ENCODE measurements at regions not wholly inside any gene's neighbourhood (a gene's known extent, or its start where the extent isn't known, plus 50 kb on each side); places are given as distances from the start of the nearest gene placed in this dataset.

DNA sequence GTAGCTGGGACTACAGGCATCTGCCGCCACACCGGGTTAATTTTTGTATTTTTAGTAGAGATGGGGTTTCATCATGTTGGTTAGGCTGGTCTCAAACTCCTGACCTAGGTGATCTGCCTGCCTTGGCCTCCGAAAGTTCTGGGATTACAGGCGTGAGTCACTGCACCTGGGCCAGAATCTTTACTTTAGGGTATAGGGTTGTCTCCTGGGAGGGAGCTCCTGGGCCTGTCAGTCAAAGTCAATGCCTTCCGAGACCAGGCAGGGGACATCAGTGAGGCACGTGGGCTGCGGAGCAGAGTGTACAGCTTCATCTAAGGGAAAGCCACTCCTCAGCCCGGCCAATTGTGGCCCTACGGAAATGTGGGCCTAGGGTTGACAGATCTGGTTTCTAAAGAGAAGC lies 108.6 kb downstream of the FGF18 start:
- TF ChIP-seq, protein P1, sequence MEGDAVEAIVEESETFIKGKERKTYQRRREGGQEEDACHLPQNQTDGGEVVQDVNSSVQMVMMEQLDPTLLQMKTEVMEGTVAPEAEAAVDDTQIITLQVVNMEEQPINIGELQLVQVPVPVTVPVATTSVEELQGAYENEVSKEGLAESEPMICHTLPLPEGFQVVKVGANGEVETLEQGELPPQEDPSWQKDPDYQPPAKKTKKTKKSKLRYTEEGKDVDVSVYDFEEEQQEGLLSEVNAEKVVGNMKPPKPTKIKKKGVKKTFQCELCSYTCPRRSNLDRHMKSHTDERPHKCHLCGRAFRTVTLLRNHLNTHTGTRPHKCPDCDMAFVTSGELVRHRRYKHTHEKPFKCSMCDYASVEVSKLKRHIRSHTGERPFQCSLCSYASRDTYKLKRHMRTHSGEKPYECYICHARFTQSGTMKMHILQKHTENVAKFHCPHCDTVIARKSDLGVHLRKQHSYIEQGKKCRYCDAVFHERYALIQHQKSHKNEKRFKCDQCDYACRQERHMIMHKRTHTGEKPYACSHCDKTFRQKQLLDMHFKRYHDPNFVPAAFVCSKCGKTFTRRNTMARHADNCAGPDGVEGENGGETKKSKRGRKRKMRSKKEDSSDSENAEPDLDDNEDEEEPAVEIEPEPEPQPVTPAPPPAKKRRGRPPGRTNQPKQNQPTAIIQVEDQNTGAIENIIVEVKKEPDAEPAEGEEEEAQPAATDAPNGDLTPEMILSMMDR (IDR thresholded peaks at IDR 0.05): no peak
- Histone ChIP-seq H3K36me3 (no peaks in the 10 kb centered on the region), H3K9me3 (no peaks in the 10 kb centered on the region), H3K27me3 (no peaks in the 10 kb centered on the region), H3K27ac (no peak overlapping the region), H3K4me1 (peaks cover 0 to 15% (median 14%) of the 10 kb centered on the region in 4 donors), H3K4me3 (no peak overlapping the region)
- no peak for DNase-seq
- intact Hi-C loops (cut with DNase I; ENCODE audit: low total_unique reads): loop anchor here (5.0 to 10.0 kb wide), 2 partner anchors 67 to 286 kb away; no protein-coding TSS in a partner anchor

DNA sequence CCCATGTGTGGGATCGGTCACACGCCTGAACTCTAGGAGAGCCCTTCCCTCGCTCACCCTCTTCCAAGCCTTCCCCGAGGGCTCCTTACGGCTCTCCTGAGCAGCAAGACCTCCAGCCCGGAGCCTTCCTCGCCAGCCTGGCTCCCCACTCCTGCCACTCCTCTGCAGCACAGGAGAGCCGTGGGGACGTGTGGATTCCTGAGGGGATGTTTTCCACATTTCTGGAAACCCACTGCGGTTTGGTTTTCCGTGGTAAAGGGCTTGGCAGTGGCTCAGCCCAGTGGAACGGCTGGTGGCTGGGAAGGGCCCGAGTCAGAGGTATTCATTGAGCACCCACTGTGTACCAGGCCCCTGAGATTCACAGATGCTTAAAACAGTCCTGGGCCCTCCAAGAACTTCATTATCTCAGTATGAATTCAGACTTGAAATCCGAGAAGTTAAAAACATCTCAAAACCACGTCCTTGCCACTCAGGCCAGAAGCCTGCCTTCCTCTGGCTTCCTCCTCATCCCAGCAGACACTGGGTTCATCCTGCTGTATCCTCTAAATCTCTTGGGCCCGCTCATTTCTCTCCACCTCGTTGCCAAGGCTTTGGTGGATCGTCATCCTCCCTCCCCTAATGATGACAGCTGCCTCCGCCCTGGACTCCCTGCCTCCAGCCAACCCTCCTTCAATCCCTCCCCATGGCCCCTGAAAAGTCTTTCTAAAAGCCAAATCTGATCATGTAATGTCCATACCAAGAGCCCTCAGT lies 109.6 kb downstream of the FGF18 start:
- Histone ChIP-seq H3K4me3 (no peak overlapping the region), H3K9me3 (no peaks in the 10 kb centered on the region), H3K36me3 (no peaks in the 10 kb centered on the region), H3K27ac (no peak overlapping the region), H3K4me1 (peaks cover 0 to 14% (median 14%) of the 10 kb centered on the region in 4 donors), H3K27me3 (no peaks in the 10 kb centered on the region)
- no peak for DNase-seq
- intact Hi-C loops (cut with DNase I; ENCODE audit: low total_unique reads): loop anchor here (5.0 to 10.0 kb wide), 2 partner anchors 66 to 287 kb away; no protein-coding TSS in a partner anchor
- TF ChIP-seq, protein P1 (IDR thresholded peaks at IDR 0.05): no peak

DNA sequence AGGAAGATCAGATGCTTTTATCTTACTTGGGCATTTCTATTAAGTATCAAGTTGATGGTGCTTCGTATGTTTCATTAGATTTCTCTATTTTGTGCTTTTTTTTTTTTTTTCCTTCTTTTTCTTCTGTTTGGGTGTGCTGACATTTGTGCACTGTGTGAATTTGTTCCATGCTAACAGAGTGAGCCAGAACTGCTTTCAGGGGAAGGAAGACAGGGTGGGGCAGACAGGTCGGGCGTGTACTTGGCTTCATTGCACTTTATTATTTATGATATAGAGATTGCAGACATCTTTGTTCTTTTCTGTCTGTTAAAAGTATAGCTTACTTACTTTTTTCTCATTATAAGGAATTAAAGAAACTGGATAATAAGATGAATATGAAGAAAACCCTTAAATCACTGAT lies 112.2 kb downstream of the FGF18 start:
- H3K36me3 ChIP-seq: no peaks in the 10 kb centered on the region
- DNase-seq: no peak
- no peak overlapping the region for H3K27ac ChIP-seq
- intact Hi-C loops (cut with DNase I; ENCODE audit: low total_unique reads): no loop called here
- H3K4me3 ChIP-seq: no peak overlapping the region
- H3K27me3 ChIP-seq: no peaks in the 10 kb centered on the region
- TF ChIP-seq, protein P1 (IDR thresholded peaks at IDR 0.05): no peak
- no peaks in the 10 kb centered on the region for H3K4me1 ChIP-seq
- no peaks in the 10 kb centered on the region for H3K9me3 ChIP-seq

DNA sequence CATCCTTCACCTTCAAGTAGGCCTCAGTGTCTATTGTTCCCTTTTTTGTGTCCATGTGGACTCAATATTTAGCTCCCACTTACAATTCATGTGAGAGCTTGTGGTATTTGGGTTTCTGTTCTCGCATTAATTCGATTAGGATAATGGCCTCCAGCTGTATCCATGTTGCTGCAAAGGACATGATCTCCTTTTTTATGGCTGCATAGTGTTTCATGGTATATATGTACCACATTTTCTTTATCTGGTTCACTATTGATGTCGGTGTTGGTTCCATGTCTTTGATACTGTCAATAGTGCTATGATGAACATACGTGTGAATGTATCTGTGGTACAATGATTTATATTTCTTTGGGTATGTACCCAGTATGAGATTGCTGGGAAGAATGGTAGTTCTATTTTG lies 113.7 kb downstream of the FGF18 start:
- TF ChIP-seq, protein P1 (IDR thresholded peaks at IDR 0.05): no peak
- intact Hi-C loops (cut with DNase I; ENCODE audit: low total_unique reads): no loop called here

DNA sequence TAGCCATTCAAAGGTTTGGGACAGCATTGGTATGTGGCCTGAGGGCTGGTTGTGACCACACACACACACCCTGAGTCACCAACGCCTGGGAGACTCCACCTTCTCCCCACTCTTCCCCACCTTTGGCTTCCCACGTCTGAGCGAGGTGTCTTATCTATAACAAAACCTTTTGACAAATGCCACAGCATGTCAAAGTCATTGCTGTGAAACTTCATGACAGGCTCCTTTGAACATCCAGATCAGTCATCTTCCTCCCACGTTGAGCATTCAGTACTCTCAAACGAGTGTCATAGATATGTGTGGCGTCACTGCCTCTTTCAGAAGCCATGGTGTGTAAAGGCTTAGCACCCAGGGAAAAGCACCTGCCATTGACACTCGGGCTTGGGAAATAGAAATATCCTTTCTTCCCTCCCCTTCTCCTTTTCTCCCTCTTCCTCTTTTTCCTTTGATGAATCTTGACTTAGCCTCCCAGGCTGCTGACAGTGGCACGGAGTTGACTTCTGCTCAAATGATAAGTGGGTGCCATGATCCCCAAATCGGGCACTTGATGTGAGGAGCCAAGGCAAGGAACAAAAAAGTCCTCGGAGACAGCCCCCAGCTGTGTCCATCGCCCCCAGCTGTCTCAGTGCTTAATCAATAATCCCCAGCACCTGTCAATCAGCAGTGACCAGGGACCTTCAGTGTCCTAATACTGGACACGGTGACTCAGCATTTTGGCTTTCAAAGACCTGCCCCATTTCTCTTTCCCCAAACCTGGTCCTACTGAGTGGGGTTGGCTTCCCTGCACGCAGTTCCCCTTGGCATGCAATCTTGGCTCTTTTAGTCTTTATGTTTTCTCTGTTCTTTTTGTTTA lies 114.8 kb downstream of the FGF18 start:
- DNase-seq: no peak
- TF ChIP-seq, protein P1 (IDR thresholded peaks at IDR 0.05): no peak

More for the DNA sequence above, 113.7 kb downstream of the FGF18 start:
- no peak for DNase-seq
- Histone ChIP-seq H3K4me3 (no peak overlapping the region), H3K4me1 (no peaks in the 10 kb centered on the region), H3K27ac (no peak overlapping the region), H3K9me3 (no peaks in the 10 kb centered on the region), H3K36me3 (no peaks in the 10 kb centered on the region), H3K27me3 (no peaks in the 10 kb centered on the region)

More for the DNA sequence above, 114.8 kb downstream of the FGF18 start:
- no peak overlapping the region for H3K27ac ChIP-seq
- no peaks in the 10 kb centered on the region for H3K36me3 ChIP-seq
- H3K4me1 ChIP-seq: no peaks in the 10 kb centered on the region
- intact Hi-C loops (cut with DNase I; ENCODE audit: low total_unique reads): no loop called here
- H3K27me3 ChIP-seq: no peaks in the 10 kb centered on the region
- no peak overlapping the region for H3K4me3 ChIP-seq
- no peaks in the 10 kb centered on the region for H3K9me3 ChIP-seq

All from tibial artery (tissue), 4 donors.